GM19455 (cell line): ENCODE measurements at regions not wholly inside any gene's neighbourhood (a gene's known extent, or its start where the extent isn't known, plus 50 kb on each side); places are given as distances from the start of the nearest gene placed in this dataset.
"Not testable (repeated sequence)": the region's sequence is repeated elsewhere in the genome, so short reads cannot be mapped to it uniquely, and the experiment has no call there.

Experiments used
- ATAC-seq: cut with Tn5 transposase; IDR thresholded peaks from one replicate; pipeline ENCODE4 v1.9.1; 2021; ENCODE audit not compliant: unreplicated experiment

GRCh38 chr16:29136046-29136696, 151.3 kb downstream of the LAT start:
- ATAC-seq, result not testable (repeated sequence)

- ATAC-seq, result not testable (repeated sequence)
Measured at GRCh38 chr16:29135098-29135497, 150.2 kb downstream of the LAT start.

- not testable (repeated sequence) for ATAC-seq
Measured at GRCh38 chr16:29133681-29134430, 149.0 kb downstream of the LAT start.

- not testable (repeated sequence) for ATAC-seq
Measured at GRCh38 chr16:29132869-29133268, 148.0 kb downstream of the LAT start.

- not testable (repeated sequence) for ATAC-seq
Measured at GRCh38 chr16:29132444-29132843, 147.6 kb downstream of the LAT start.

- ATAC-seq, result not testable (repeated sequence)
Measured at GRCh38 chr16:29130901-29131851, 146.3 kb downstream of the LAT start.

- ATAC-seq, result not testable (repeated sequence)
Measured at GRCh38 chr16:29130131-29130711, 145.4 kb downstream of the LAT start.

GRCh38 chr16:29129458-29130038, 144.7 kb downstream of the LAT start:
- ATAC-seq, result not testable (repeated sequence)

GRCh38 chr16:29128732-29129457, 144.0 kb downstream of the LAT start:
- not testable (repeated sequence) for ATAC-seq

GRCh38 chr16:29127806-29128420, 143.1 kb downstream of the LAT start:
- not testable (repeated sequence) for ATAC-seq

- no peak for ATAC-seq
Measured at GRCh38 chr16:29126616-29127015, 141.8 kb downstream of the LAT start.

- ATAC-seq, result no peak
Measured at GRCh38 chr16:29126057-29126494, 141.2 kb downstream of the LAT start.

GRCh38 chr16:29124828-29125227, 140.0 kb downstream of the LAT start:
- ATAC-seq, result no peak

GRCh38 chr16:29124162-29124561, 139.3 kb downstream of the LAT start:
- not testable (repeated sequence) for ATAC-seq

GRCh38 chr16:29120680-29121079, 135.8 kb downstream of the LAT start:
- not testable (repeated sequence) for ATAC-seq

GRCh38 chr16:29118301-29118957, 133.6 kb downstream of the LAT start:
- not testable (repeated sequence) for ATAC-seq

- no peak for ATAC-seq
Measured at GRCh38 chr16:29117631-29118030, 132.8 kb downstream of the LAT start.

GRCh38 chr16:29116980-29117379, 132.1 kb downstream of the LAT start:
- no peak for ATAC-seq

- not testable (repeated sequence) for ATAC-seq
Measured at GRCh38 chr16:29116207-29116606, 131.4 kb downstream of the LAT start.
